NOMO-1 (cell line): ENCODE measurements at regions not wholly inside any gene's neighbourhood (a gene's known extent, or its start where the extent isn't known, plus 50 kb on each side); places are given as distances from the start of the nearest gene placed in this dataset.
"Not testable (repeated sequence)": the region's sequence is repeated elsewhere in the genome, so short reads cannot be mapped to it uniquely, and the experiment has no call there.

Experiments
- DNase-seq, 2 experiments: peaks; one replicate each; lab custom pipeline; 2025; ENCODE audit not compliant: unreplicated experiment in 2 of 2; lab: John Stamatoyannopoulos, UW

GRCh38 chr12:62194616-62195015 lies 65.6 kb upstream of the USP15 start:
- DNase-seq: peak in 1 of 2 experiments; percentile 9

GRCh38 chr12:62196146-62196545 lies 64.1 kb upstream of the USP15 start:
- no peak for DNase-seq

- not testable (repeated sequence) for DNase-seq
Observed at GRCh38 chr12:62202861-62203260, 57.3 kb upstream of the USP15 start.

- no peak for DNase-seq
Observed at GRCh38 chr12:62205346-62205745, 54.9 kb upstream of the USP15 start.

- DNase-seq: no peak
Observed at GRCh38 chr12:62207248-62207647, 53.0 kb upstream of the USP15 start.
